Left renal cortex interstitium (tissue), 4 donors: ENCODE measurements at regions not wholly inside any gene's neighbourhood (a gene's known extent, or its start where the extent isn't known, plus 50 kb on each side); places are given as distances from the start of the nearest gene placed in this dataset.

Experiments
- DNase-seq, 4 donors: peaks; one replicate each; pipeline ENCODE4 v3.0.0-alpha.2; 2013; ENCODE audit warnings: low read depth in 4 of 4, low spot score in 2 of 4, missing footprints in 1 of 4

DNA sequence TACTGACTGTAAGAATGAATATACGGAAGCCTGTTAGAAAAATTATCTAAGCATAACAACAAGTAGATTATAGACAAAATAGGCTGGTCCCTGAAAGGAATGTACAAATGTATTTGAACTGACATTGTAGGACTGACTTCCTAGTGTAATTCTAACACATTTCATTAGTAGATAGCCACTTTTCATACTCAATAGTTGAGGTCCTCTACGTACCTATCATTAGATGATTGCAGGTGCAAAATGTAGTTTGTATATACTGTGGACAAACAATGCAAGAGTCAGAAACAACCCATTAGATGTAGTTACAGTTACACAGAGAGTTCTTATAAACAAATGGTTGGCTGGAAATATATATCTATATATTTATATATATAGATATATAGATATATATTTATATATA lies 402.3 kb upstream of the SLITRK6 start:
- no peak for DNase-seq

DNA sequence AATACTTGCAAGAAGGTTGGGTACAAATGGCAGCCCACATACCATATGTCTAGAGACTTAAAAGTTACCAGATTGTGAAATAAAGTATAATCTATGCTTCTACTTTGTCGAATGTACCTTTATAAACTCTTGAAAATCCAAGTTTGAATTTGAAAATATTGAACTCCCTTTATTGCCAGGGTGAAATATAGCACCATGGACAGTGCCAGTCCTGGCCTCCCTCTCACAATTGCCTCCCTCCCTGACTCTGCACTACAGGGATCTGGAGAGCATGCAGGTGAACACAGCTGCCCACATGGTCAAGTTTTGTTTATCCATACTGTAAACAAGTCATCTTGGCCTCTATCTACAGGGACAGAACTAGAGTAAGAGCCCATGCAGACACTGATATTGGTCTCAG lies 394.1 kb upstream of the SLITRK6 start:
- no peak for DNase-seq

DNA sequence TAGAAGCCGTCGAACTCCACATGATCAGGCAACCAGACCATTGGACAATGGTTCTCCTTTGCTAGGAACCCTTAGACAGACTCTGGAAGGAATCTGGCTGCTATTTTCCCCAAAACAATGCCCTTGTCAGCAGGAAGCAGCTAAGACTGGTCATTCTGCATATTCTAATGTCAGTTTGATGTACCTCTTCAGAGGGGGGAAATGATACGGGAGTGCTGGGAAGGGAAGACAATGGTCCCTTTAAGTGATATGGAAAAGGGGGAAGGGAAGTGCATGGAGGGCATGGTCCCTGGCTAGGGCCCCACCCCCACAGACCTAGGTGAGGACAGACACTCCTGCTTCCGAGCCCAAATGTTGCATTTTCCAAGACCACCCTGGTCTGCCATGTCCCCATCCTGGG lies 389.0 kb upstream of the SLITRK6 start:
- no peak for DNase-seq

DNA sequence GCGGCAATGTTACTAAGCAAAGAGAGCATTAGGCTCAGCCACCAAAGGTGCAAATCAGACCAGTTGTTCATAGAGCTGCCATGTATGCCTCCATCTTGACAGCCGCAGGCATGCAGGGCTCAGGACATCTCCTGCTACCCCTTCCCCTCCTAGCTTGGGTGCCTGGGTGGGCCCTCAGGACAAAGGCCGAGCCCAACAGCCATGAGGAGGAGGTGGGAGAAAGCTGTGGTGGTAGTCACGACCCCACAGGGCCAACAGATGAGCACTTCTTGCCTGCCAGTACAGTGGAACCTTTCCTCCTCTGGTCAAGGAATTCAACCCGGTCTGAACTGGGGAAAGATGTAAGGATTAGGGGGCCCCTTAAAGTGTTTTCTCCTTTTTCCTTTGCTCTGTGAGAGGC lies 386.4 kb upstream of the SLITRK6 start:
- no peak for DNase-seq

DNA sequence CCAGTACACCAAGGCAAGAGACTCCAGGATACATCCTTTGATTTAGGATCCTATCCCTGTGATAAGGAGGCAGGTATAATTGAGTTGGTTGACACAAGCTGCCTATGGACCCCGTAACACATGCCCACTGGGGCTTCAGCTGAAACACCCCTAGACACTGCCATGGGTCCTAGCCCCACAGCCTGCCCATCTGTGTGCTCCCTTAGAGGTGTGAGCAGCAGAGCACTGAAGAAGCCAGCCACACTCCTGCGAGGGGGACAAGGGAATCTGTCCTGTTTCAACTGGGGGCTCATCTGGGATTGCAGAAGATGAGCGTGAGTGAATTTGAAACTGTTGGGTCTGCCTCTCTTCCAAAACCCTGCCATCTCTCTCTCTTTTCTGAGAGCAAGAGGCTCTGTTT lies 385.9 kb upstream of the SLITRK6 start:
- DNase-seq, result no peak

DNA sequence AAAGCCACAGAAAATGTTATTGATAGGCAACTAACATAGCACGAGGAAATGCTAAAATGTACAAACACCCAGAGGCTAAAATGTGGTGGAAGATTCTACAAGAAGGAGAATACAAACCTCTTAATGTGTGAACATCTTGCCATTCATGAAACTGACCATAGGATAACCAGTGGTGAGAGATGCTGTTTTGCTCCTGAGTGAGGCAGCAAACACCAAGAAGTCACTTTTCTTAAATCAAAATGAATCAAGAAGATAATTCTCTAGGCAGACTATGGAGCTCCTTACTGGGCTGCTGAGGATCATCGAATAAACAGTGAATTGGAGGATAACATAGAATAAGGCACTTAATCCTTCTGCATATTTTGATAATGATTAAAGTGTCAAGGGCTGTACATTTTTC lies 375.4 kb upstream of the SLITRK6 start:
- no peak for DNase-seq

DNA sequence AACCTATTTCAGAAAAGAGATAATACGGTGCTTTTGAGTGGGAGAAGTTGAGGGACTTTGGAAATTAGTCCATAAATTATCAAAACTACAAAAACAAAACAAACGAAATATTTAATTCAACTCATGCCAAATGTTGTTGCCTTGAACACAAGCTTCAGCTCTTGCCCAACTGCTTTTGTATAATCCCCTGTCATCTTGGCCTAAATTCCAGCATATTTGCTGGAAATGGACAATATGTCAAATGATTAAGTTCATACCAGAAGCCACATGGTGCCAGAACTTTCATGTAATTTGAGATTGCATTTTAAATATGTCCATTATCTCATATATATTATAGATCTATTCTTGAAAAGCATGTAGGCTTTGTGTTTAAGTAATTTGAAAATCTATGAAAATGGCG lies 373.7 kb upstream of the SLITRK6 start:
- no peak for DNase-seq

DNA sequence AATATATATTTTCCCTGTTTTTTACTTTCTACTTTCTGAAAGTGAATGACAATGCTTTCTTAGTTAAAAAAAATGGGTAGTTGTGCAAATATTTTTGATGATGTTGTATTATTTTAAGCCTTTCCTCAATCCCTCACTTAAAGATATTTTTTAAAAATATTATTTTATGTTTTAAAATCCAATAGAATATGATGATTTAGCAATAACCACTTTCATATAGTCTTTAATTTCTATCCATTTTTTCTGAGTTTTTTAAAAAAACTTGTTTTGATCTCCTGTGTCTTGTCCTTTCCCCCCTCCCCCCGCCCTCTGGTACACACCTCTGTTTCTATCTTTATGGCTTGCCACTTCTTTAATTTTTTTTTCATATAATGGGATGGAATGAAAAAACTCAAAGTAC lies 362.0 kb upstream of the SLITRK6 start:
- DNase-seq, result no peak

DNA sequence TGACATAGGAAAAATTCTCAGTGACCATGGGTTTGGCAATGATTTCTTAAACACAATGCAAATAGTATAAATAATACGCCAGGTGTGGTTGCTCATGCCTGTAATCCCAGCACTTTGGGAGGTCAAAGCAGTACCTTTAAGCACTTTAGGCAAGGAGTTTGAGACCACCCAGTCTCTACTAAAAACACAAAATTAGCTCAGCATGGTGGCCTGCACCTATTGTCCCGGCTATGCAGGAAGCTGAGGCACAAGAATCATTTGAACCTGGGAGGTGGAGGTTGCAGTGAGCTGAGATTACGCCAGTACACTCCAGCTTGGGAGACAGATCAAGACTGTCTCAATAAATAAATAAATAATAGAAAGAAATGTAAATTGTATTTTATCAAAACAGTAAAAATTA lies 356.5 kb upstream of the SLITRK6 start:
- no peak for DNase-seq

DNA sequence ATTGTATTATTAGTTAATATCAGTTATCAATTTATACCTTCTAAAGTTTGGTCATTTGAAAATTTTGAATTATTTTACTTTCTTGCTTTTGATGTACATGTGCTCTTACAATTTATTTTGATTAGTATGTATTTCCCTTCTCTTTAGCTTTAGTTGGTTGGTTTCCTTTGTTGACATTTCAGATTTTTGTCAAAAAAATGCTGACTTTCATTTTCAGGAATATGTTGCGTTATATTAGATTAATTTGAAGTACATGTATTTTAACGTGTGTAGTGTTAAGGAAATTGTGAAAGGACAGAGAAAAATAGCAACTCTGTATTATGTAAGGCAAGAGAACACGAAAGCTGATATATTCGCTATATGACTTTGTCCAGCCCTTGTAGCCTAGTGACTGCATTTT lies 342.9 kb upstream of the SLITRK6 start:
- no peak for DNase-seq

DNA sequence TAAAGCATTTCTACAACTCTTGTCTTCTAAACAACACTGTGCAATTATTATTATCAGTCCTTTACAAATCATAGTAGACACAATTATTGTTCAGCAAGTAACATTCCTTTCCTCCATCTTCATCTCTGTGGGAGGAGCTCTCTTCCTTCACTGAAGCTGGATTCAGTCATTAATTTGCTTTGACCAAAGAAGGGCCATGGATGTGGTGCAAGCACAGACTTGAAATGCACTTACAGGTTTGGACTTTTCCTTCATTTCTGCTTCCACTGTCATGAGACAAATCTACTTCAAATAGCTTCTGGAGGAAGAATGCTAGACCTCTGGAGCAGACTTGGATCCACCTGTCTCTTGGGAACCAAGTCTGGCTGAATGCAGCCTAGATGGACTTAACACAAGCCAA lies 336.6 kb upstream of the SLITRK6 start:
- DNase-seq, result no peak

DNA sequence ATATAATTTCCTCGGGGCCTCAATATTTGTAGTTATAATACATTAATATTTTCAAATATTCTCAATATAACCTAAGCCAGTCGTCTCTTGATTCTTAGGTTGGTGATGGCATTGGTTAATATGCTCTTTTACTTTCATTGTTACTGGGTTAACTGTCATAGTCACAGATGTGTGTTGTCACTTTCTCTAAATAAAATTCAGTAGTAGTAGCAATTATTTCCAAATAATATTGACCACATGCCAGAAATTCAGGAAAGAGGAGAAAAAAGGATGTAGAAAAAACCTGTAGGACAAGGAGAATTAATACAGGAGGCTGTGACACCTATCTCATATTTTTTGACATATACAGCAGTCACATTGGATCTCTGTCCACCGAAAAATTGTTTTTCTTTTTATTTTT lies 322.7 kb upstream of the SLITRK6 start:
- no peak for DNase-seq

DNA sequence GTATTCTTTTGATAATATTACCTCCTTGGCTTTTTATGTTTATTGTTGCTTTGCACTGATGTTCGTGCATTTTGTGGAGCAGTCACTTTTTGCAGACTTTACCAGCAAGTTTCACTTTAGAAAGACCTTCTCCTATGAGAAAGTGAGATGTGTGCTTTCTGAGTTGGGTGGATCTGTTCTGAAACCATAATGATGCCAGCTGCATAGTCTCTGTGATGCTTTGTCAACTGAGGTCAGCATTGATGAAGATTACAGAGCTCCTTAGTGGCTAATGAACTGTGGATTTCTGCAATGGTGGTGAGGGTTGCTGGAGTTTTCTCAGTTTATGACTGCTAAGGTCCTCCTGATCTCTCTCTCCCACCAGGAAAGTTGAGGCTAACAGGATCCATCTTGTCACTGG lies 309.9 kb upstream of the SLITRK6 start:
- no peak for DNase-seq

DNA sequence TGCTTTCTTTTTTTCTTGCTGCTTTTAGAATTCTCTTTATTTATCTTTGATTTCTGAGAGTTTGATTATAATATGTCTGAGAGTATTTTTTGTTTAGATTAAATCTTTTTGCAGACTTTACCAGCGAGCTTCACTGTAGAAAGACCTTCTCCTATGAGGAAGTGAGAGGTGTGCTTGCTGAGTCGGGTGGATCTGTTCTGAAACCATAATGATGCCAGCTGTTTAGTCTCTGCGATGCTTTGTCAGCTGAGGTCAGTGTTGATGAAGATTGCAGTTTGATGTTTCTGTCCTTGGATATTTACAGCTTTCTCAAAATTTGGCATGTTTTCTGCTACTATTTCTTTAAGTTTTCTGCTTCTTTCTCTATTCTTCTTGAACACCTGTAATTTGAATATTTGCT lies 309.1 kb upstream of the SLITRK6 start:
- no peak for DNase-seq

DNA sequence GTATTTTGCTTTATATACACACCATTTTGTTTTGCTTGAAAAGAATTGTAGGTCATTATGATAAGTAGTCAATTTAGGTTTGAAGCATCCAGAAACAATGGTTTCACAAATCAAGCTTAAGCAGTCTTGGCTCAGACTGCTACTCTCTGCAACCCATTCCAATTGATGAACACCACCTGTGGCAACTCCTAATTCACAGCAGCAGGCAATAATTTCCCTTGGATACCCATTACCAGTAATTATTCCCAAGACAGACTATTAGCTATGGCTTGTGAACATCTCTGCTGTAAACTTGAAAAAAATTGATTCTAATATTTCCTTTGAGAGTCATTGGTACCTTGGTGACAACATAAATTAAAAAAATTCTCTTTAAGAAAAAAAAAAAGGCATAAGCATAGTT lies 299.3 kb upstream of the SLITRK6 start:
- no peak for DNase-seq

DNA sequence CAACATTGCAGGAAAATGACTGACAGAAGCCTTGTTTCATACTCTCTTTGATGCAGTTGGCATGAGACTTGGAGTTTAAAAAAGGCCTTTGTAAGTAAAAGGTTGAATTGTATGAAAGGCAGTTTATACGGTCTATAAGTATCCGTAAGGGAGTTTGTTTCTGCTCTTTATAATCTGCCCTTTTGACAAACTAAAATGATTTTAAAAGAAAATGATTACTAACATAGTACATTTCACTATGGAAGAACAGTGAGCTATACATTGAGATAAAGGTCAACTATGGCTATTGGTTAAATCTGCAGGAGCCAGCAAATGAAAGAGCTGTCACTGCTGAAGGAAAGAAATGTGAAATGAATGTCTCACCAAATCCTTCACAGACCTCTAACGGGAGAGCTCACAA lies 296.1 kb upstream of the SLITRK6 start:
- DNase-seq, result no peak

DNA sequence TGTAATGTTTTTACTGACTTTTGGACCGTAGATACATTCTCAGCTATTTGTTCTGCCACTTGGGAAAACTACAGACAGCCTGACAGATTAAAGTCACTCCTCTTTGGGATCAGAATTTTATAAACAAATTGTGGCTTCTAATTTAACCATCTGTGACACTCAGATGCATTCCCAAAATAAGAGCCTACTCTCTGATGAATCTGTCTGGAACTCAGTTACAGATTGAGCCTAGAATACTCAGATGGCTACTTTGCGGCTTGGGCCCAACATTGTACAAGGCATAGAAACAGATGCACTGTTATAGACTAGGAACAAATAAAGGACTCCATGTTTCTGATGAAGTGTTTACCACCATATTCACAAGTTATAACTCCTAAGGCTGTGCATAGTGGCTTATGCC lies 291.0 kb upstream of the SLITRK6 start:
- DNase-seq, result no peak

DNA sequence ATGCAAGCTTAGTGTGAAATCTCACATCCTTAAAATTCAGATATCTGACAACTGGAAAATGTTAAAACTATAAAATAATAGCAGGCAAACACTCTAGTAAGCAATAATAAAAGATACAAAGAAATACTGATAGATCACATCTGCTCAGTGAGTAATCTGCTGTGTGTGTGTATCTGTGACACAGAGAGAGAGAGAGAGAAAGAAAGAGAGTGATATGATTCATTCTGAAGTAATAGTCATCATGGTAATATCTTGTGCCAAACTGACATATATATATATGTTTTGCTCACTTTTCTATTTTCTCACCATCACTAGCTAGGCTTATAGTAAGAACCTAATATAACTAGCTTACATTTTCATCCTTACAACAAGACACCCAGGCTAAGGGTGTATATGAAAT lies 288.0 kb upstream of the SLITRK6 start:
- DNase-seq, result no peak

DNA sequence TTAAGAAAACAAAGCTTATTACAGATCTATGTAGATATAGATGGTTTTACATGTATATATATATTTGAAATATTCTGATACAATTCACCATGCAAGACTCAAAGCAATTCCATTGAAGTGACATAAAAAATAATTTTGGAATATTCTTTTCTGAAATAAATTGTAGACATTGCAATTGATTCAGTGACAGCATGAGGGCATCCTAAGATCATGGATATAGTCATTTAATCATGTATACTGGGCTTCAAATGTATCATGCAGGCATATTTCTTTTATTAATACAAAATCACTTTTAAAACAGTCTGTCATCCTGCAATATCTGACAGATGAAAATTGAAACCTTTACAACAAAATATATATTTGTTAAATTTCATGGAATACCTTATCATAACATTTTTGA lies 286.7 kb upstream of the SLITRK6 start:
- no peak for DNase-seq

DNA sequence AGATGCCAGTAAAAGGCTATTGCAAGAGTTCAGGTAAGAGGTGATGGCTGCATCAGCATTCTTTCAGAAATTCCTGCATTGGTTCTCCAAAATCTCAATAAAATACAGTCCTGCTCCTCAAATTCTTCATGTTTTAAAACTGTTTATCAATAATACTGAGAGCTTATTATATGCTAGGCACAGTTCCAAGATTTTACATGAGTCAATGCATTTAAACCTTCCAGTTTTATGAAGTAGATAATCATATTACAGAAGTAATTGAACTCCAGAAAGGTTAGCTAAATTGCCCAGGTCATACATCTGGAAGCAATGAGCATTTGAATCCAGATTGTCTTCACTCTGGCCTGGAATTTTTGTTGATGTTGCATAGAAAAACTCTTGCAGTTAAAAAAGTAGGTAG lies 282.9 kb upstream of the SLITRK6 start:
- no peak for DNase-seq

DNA sequence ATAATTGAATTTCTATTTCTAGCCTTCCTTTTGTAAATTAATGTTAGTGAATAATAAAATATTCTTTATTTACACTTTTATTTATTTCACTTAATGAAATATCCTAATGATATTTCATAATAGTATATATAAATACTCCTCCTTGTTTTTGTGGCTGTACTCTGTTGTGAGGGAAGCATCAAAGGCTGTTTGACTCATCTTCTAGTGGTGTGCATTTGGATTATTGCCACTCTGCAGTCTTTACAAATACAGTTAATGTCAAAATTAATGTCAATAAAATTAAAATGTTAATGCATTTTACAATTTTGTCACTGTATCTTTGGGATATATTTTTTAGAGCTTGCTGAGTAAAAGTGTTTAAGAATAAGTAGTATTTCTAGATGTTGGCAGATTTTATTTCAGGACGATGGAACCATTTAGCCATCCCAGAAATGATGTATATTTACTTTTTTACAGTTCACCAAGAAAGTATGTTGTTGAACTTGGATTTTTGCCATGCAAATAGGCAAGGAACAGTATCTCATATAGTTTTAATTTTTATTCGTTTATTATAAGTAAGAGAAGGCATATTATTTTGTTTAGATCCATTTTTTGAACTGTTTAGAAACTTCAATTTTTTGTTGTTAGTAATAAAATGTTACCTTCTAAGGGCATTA lies 281.2 kb upstream of the SLITRK6 start:
- DNase-seq, result no peak

DNA sequence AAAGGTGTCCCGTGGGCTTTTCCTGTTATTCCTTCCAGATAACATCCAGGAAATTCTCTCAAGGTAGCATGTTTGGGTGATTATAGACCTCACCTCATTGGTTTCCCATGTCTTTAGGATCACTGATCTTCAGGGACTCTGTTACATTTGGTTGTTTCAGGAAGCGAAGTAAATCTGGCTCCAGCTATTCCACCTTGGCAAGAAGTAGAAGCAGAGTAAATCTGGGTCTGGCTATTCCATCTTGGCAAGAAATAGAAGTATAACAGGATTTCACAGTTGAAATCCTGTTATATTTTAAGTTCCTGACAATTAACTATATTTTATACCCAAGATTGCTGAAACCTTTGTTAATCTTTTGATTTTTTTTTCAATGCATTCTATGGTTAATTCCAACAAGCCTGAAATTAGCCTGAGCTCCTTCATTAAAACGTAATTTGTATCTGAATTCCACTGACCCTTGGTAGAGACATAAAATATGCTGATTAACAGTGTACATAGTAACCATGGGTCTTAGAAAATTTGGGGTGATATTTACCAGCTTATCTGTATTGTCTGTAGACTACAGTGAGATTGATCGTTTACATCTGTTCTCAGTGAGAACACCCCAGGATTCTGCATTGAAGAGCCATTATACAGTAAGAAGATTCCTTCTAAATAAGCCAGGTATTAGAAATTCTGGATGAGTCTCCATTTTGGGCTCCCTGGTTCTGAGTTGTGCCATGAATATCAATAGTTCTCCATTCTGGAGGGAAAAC lies 267.6 kb upstream of the SLITRK6 start:
- DNase-seq, result no peak

DNA sequence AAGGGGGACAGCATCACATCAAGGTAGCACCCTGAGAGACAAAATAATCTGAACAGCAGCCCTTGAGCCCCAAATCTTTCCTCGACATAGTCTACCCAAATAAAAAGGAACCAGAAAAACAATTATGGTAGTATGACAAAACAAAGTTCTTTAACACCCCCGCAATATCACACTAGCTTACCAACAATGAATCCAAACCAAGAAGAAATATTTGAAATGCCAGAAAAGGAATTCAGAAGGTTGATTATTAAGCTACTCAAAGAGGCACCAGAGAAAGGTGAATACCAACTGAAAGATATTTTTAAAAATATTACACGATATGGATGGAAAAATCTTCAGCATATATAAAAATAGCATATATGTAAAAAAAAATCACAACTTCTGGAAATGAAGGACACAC lies 252.9 kb upstream of the SLITRK6 start:
- no peak for DNase-seq
